Liver (tissue), 3 donors: ENCODE measurements at regions not wholly inside any gene's neighbourhood (a gene's known extent, or its start where the extent isn't known, plus 50 kb on each side); places are given as distances from the start of the nearest gene placed in this dataset.

Experiments used
- ATF3 ChIP-seq: IDR thresholded peaks from 2 replicates; pipeline ENCODE4 v1.6.1; 2016; ENCODE audit warnings: antibody characterized with exemption
- CTCF ChIP-seq: fragments of 150-350 bp; IDR thresholded peaks from 2 replicates; pipeline ENCODE4 v1.5.1; 2017; ENCODE audit warnings: improper control_type of control experiment, low read depth, low read length; ENCODE audit not compliant: missing input control
- HNF4A ChIP-seq, 2 donors: conservative IDR thresholded peaks; 2 replicates each; pipeline ENCODE4 v1.6.1; 2016; ENCODE audit warnings: antibody characterized with exemption in 2 of 2, mild to moderate bottlenecking in 2 of 2
- JUND ChIP-seq, 2 donors: IDR thresholded peaks; 2 replicates each; pipeline ENCODE4 v1.6.1; 2016; ENCODE audit warnings: antibody characterized with exemption in 2 of 2
- MAX ChIP-seq: IDR thresholded peaks from 2 replicates; pipeline ENCODE4 v1.6.1; 2016; ENCODE audit warnings: antibody characterized with exemption
- RAD21 ChIP-seq, 2 donors: IDR thresholded peaks; 2 replicates each; pipeline ENCODE4 v1.6.1; 2016; ENCODE audit warnings: antibody characterized with exemption in 2 of 2, mild to moderate bottlenecking in 2 of 2
- REST ChIP-seq: IDR thresholded peaks from 2 replicates; pipeline ENCODE4 v1.6.1; 2016; ENCODE audit warnings: antibody characterized with exemption, mild to moderate bottlenecking
- SP1 ChIP-seq: IDR thresholded peaks from 2 replicates; pipeline ENCODE4 v1.6.1; 2018; ENCODE audit warnings: antibody characterized with exemption, mild to moderate bottlenecking
- TAF1 ChIP-seq: conservative IDR thresholded peaks from 2 replicates; pipeline ENCODE4 v1.6.1; 2016; ENCODE audit warnings: antibody characterized with exemption, mild to moderate bottlenecking
- YY1 ChIP-seq: IDR thresholded peaks from 2 replicates; pipeline ENCODE4 v1.6.1; 2016; ENCODE audit warnings: antibody characterized with exemption, mild to moderate bottlenecking
- donor health status: healthy.
- donor health status: healthy.

- TF ChIP-seq RAD21 (IDR thresholded peaks at IDR 0.05): no peak
- TF ChIP-seq HNF4A (conservative IDR thresholded peaks at IDR 0.05): no peak
- no peak for TF ChIP-seq CTCF
- no peak for TF ChIP-seq MAX
- TF ChIP-seq ATF3: no peak
- no peak for TF ChIP-seq TAF1
- no peak for TF ChIP-seq SP1
- no peak for TF ChIP-seq JUND (IDR thresholded peaks at IDR 0.05)
- TF ChIP-seq REST: no peak
- TF ChIP-seq YY1: no peak
Observed at GRCh38 chr9:103816146-103816545, 278.0 kb upstream of the SMC2 start.
